ENCODE measurements at regions not wholly inside any gene's neighbourhood (a gene's known extent, or its start where the extent isn't known, plus 50 kb on each side); places are given as distances from the start of the nearest gene placed in this dataset.

GRCh38 chr9:107180206-107180605 lies 102.9 kb upstream of the RAD23B start:
- no peak for DNase-seq (ENCODE audit: low spot score)
- CTCF ChIA-PET = no interaction called here

GRCh38 chr9:107183176-107183575 lies 99.9 kb upstream of the RAD23B start:
- no TSS peak for BruUV-seq (replicated peaks)
- intact Hi-C loops (cut with micrococcal nuclease; ENCODE audit: unreplicated experiment) = no loop called here
- Histone ChIP-seq H3K27ac (ENCODE audit: low read depth, low read length, poor library complexity, severe bottlenecking) (no peak overlapping the region), H3K4me3 (ENCODE audit: low read depth, low read length, poor library complexity, severe bottlenecking) (no peak overlapping the region), H3K9me3 (ENCODE audit: low read depth, low read length, poor library complexity, severe bottlenecking) (no peaks in the 10 kb centered on the region), H3K27me3 (replicated peaks; ENCODE audit: insufficient read depth, low read depth, low read length, poor library complexity) (no peaks in the 10 kb centered on the region), H3K36me3 (ENCODE audit: insufficient read depth, low read length, poor library complexity, severe bottlenecking) (no peaks in the 10 kb centered on the region), H3K4me1 (ENCODE audit: insufficient read depth, low read length, poor library complexity, severe bottlenecking) (no peaks in the 10 kb centered on the region)
- POLR2A ChIA-PET (ENCODE audit: low non-redundant PET) = no interaction called here
- DNase-seq (ENCODE audit: low spot score) = no peak
- CTCF ChIA-PET = no interaction called here
- TF ChIP-seq CTCF (conservative IDR thresholded peaks at IDR 0.05; ENCODE audit: low read depth, low read length) (no peak), EZH2 (IDR thresholded peaks at IDR 0.05; ENCODE audit: borderline replicate concordance, low read depth, low read length, poor library complexity, severe bottlenecking) (no peak)

More at GRCh38 chr9:107180206-107180605, 102.9 kb upstream of the RAD23B start:
- Histone ChIP-seq H3K27ac (ENCODE audit: low read depth, low read length, poor library complexity, severe bottlenecking) (no peak overlapping the region), H3K4me1 (ENCODE audit: insufficient read depth, low read length, poor library complexity, severe bottlenecking) (no peaks in the 10 kb centered on the region), H3K27me3 (replicated peaks; ENCODE audit: insufficient read depth, low read depth, low read length, poor library complexity) (no peaks in the 10 kb centered on the region), H3K9me3 (ENCODE audit: low read depth, low read length, poor library complexity, severe bottlenecking) (no peaks in the 10 kb centered on the region), H3K36me3 (ENCODE audit: insufficient read depth, low read length, poor library complexity, severe bottlenecking) (no peaks in the 10 kb centered on the region), H3K4me3 (ENCODE audit: low read depth, low read length, poor library complexity, severe bottlenecking) (no peak overlapping the region)
- intact Hi-C loops (cut with micrococcal nuclease; ENCODE audit: unreplicated experiment) = no loop called here
- TF ChIP-seq CTCF (conservative IDR thresholded peaks at IDR 0.05; ENCODE audit: low read depth, low read length) (no peak), EZH2 (IDR thresholded peaks at IDR 0.05; ENCODE audit: borderline replicate concordance, low read depth, low read length, poor library complexity, severe bottlenecking) (no peak)
- BruUV-seq (replicated peaks) = no TSS peak
- POLR2A ChIA-PET (ENCODE audit: low non-redundant PET) = no interaction called here

GRCh38 chr9:107188376-107188775 lies 94.7 kb upstream of the RAD23B start:
- no TSS peak for BruUV-seq (replicated peaks)
- Histone ChIP-seq H3K9me3 (ENCODE audit: low read depth, low read length, poor library complexity, severe bottlenecking) (no peaks in the 10 kb centered on the region), H3K4me1 (ENCODE audit: insufficient read depth, low read length, poor library complexity, severe bottlenecking) (no peaks in the 10 kb centered on the region), H3K4me3 (ENCODE audit: low read depth, low read length, poor library complexity, severe bottlenecking) (no peak overlapping the region), H3K36me3 (ENCODE audit: insufficient read depth, low read length, poor library complexity, severe bottlenecking) (no peaks in the 10 kb centered on the region), H3K27ac (ENCODE audit: low read depth, low read length, poor library complexity, severe bottlenecking) (no peak overlapping the region), H3K27me3 (replicated peaks; ENCODE audit: insufficient read depth, low read depth, low read length, poor library complexity) (peaks cover 14% of the 10 kb centered on the region)
- intact Hi-C loops (cut with micrococcal nuclease; ENCODE audit: unreplicated experiment) = no loop called here
- TF ChIP-seq CTCF (conservative IDR thresholded peaks at IDR 0.05; ENCODE audit: low read depth, low read length) (no peak), EZH2 (IDR thresholded peaks at IDR 0.05; ENCODE audit: borderline replicate concordance, low read depth, low read length, poor library complexity, severe bottlenecking) (no peak)
- no peak for DNase-seq (ENCODE audit: low spot score)
- CTCF ChIA-PET = no interaction called here
- POLR2A ChIA-PET (ENCODE audit: low non-redundant PET) = no interaction called here
